ENCODE measurements at regions not wholly inside any gene's neighbourhood (a gene's known extent, or its start where the extent isn't known, plus 50 kb on each side); places are given as distances from the start of the nearest gene placed in this dataset.
"Not testable (repeated sequence)": the region's sequence is repeated elsewhere in the genome, so short reads cannot be mapped to it uniquely, and the experiment has no call there.

GRCh38 chr21:6436205-6436604 lies 4085.2 kb upstream of the TPTE start:
- not testable (repeated sequence) for TF ChIP-seq EZH2phosphoT487 (IDR thresholded peaks at IDR 0.05; ENCODE audit: insufficient read depth, low read depth); EZH2 (IDR thresholded peaks at IDR 0.05; ENCODE audit: insufficient read depth, poor library complexity, severe bottlenecking)
